ENCODE measurements at regions not wholly inside any gene's neighbourhood (a gene's known extent, or its start where the extent isn't known, plus 50 kb on each side); places are given as distances from the start of the nearest gene placed in this dataset.

DNA sequence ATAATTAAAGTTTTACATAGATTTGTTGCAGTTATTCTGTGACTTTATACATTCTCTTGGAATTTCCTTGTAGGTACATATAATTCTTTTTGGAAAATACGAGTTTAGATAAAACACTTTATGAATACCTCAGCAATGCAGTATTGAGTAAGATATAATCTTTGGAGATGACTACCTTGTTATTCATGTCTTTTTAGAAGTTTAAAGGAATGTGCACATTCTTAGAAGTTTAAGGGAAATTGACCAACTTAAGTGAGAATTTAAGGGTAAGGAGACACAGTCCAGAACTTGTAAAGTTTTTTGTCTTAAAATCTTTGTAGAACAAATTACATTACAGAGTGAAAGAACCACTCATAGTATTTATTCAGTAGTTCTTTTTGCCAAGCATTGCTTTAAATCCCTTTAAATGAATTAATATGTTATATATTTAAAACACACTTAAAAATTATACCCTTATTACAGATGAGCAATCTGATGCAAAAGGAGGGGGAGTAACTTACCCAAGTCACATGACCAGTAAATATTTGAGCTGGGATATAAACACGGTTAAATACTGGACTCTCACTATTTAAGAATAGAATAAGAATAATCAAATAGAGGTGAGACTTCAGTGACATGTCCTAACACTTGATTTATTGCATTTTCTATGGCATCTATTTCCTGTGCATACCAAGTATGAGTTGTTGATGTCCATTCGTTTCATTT is 139.5 kb upstream of the FERD3L start (continued):
- TF ChIP-seq, protein P1, sequence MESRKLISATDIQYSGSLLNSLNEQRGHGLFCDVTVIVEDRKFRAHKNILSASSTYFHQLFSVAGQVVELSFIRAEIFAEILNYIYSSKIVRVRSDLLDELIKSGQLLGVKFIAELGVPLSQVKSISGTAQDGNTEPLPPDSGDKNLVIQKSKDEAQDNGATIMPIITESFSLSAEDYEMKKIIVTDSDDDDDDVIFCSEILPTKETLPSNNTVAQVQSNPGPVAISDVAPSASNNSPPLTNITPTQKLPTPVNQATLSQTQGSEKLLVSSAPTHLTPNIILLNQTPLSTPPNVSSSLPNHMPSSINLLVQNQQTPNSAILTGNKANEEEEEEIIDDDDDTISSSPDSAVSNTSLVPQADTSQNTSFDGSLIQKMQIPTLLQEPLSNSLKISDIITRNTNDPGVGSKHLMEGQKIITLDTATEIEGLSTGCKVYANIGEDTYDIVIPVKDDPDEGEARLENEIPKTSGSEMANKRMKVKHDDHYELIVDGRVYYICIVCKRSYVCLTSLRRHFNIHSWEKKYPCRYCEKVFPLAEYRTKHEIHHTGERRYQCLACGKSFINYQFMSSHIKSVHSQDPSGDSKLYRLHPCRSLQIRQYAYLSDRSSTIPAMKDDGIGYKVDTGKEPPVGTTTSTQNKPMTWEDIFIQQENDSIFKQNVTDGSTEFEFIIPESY (IDR thresholded peaks at IDR 0.05; ENCODE audit: borderline replicate concordance, low read depth): no peak
- TF ChIP-seq, protein P2, sequence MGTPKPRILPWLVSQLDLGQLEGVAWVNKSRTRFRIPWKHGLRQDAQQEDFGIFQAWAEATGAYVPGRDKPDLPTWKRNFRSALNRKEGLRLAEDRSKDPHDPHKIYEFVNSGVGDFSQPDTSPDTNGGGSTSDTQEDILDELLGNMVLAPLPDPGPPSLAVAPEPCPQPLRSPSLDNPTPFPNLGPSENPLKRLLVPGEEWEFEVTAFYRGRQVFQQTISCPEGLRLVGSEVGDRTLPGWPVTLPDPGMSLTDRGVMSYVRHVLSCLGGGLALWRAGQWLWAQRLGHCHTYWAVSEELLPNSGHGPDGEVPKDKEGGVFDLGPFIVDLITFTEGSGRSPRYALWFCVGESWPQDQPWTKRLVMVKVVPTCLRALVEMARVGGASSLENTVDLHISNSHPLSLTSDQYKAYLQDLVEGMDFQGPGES (IDR thresholded peaks at IDR 0.05; ENCODE audit: low read depth, low read length): no peak
- TF ChIP-seq EP300 (IDR thresholded peaks at IDR 0.05; ENCODE audit: borderline replicate concordance in 1 of 2, low read depth in 1 of 2, low read length in 1 of 2) (no peak), SMC3 (IDR thresholded peaks at IDR 0.05; ENCODE audit: low read depth, low read length) (no peak), SIN3A (IDR thresholded peaks at IDR 0.05; ENCODE audit: borderline replicate concordance, low read depth, low read length) (no peak), EZH2phosphoT487 (IDR thresholded peaks at IDR 0.05; ENCODE audit: borderline replicate concordance, low read depth) (no peak), GABPA (IDR thresholded peaks at IDR 0.05; ENCODE audit: low read depth) (no peak)
- TF ChIP-seq, protein P3, sequence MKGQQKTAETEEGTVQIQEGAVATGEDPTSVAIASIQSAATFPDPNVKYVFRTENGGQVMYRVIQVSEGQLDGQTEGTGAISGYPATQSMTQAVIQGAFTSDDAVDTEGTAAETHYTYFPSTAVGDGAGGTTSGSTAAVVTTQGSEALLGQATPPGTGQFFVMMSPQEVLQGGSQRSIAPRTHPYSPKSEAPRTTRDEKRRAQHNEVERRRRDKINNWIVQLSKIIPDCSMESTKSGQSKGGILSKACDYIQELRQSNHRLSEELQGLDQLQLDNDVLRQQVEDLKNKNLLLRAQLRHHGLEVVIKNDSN (IDR thresholded peaks at IDR 0.05; ENCODE audit: borderline replicate concordance, low read depth): no peak
- TF ChIP-seq, protein P4, sequence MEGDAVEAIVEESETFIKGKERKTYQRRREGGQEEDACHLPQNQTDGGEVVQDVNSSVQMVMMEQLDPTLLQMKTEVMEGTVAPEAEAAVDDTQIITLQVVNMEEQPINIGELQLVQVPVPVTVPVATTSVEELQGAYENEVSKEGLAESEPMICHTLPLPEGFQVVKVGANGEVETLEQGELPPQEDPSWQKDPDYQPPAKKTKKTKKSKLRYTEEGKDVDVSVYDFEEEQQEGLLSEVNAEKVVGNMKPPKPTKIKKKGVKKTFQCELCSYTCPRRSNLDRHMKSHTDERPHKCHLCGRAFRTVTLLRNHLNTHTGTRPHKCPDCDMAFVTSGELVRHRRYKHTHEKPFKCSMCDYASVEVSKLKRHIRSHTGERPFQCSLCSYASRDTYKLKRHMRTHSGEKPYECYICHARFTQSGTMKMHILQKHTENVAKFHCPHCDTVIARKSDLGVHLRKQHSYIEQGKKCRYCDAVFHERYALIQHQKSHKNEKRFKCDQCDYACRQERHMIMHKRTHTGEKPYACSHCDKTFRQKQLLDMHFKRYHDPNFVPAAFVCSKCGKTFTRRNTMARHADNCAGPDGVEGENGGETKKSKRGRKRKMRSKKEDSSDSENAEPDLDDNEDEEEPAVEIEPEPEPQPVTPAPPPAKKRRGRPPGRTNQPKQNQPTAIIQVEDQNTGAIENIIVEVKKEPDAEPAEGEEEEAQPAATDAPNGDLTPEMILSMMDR (IDR thresholded peaks at IDR 0.05): no peak
- TF ChIP-seq, protein P5, sequence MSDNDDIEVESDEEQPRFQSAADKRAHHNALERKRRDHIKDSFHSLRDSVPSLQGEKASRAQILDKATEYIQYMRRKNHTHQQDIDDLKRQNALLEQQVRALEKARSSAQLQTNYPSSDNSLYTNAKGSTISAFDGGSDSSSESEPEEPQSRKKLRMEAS (IDR thresholded peaks at IDR 0.05; ENCODE audit: low read depth): no peak

DNA sequence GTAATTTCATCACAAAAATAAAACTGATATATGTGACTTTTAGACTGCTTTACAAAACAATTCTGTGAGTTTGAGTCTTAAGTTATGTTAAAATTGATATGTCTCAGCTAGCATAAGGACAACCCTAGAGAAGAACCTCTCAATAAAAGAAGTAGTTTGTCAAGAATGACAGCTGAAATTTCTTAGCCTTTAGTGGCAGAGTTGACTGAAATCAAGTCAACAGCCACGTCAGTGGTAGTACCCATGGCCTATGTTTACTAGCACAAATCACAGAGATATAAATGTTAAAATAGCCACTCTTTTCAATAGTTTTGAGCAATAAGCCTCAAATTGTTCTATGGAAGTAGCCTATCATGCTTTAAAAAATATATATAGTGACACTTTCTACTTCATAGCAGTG is 138.9 kb upstream of the FERD3L start:
- H3K79me2 ChIP-seq (ENCODE audit: insufficient read depth): no peaks in the 10 kb centered on the region
- H3K4me2 ChIP-seq: no peak overlapping the region
- TF ChIP-seq SMC3 (IDR thresholded peaks at IDR 0.05; ENCODE audit: low read depth, low read length) (no peak), MXI1 (IDR thresholded peaks at IDR 0.05; ENCODE audit: low read depth, low read length) (no peak)
- H3K27ac ChIP-seq (ENCODE audit: low read depth in 2 of 2, low read length in 1 of 2): no peak overlapping the region
- 0 out of 2 replicates have a peak, but pooled peaks cover 7% of the 10 kb centered on the region for H3K9me2 ChIP-seq
- no peaks in the 10 kb centered on the region for H3K36me3 ChIP-seq (replicated peaks in 1 of 2; ENCODE audit: control insufficient read depth in 1 of 2, insufficient read depth in 2 of 2, low read length in 1 of 2)
- H3K9ac ChIP-seq: no peak overlapping the region
- H2AFZ ChIP-seq (ENCODE audit: low read depth): no peak overlapping the region; the same call in 1 of the 2 replicates
- no peak for DNase-seq
- CTCF ChIA-PET: no interaction called here
- no peaks in the 10 kb centered on the region for H3K4me1 ChIP-seq (ENCODE audit: control insufficient read depth in 1 of 2, insufficient read depth in 2 of 2, low read depth in 1 of 2, low read length in 1 of 2)
- no peaks in the 10 kb centered on the region for H3K9me3 ChIP-seq
- peaks cover 7% of the 10 kb centered on the region for H3F3A ChIP-seq (replicated peaks; ENCODE audit: insufficient read depth)
- 14% methylated on average over 1 of the region's 1 CpG for WGBS (ENCODE audit: low lambda C conversion rate)
- H4K20me1 ChIP-seq (ENCODE audit: insufficient read depth): no peaks in the 10 kb centered on the region
- H3K4me3 ChIP-seq (ENCODE audit: low read depth in 2 of 2, low read length in 1 of 2): no peak overlapping the region
- no peaks in the 10 kb centered on the region for H3K27me3 ChIP-seq (ENCODE audit: insufficient read depth)
- POLR2A ChIA-PET: no interaction called here
